GM12878 (cell line): ENCODE measurements at regions not wholly inside any gene's neighbourhood (a gene's known extent, or its start where the extent isn't known, plus 50 kb on each side); places are given as distances from the start of the nearest gene placed in this dataset.

ENCODE experiments used
- ATAC-seq: fragments of 200-7000 bp; cut with Tn5 transposase; 3 replicates; pipeline ENCODE4 v1.9.1; 2020; ENCODE audit warnings: mild to moderate bottlenecking, moderate library complexity
- BruUV-seq: library from RNA; stranded (reverse); fragments of 400-500 nt; replicated peaks from 2 replicates; lab custom pipeline; 2021; lab: Mats Ljungman, UMichigan
- CTCF ChIA-PET: fragments of 300-600 bp; sonication (Branson Sonifier 250); formaldehyde crosslinking; extraction: SDS; loops from one replicate; lab custom pipeline; 2021; ENCODE audit warnings: inconsistent platforms; lab: Yijun Ruan, JAX
- POLR2A ChIA-PET: fragments of 350-600 bp; formaldehyde crosslinking; extraction: SDS; loops from one replicate; lab custom pipeline; 2021; ENCODE audit warnings: inconsistent platforms; lab: Charles Lee
- RAD21 ChIA-PET: fragments of 300-600 bp; sonication (Branson Sonifier 250); formaldehyde crosslinking; loops from one replicate; lab custom pipeline; 2023; ENCODE audit warnings: antibody characterized with exemption; ENCODE audit not compliant: unreplicated experiment; lab: Charles Lee
- SMC1A ChIA-PET: fragments of 300-600 bp; sonication (Branson Sonifier 250); formaldehyde crosslinking; loops from one replicate; lab custom pipeline; 2023; ENCODE audit not compliant: unreplicated experiment, uncharacterized antibody; lab: Charles Lee
- DNase-seq: peaks from one replicate; pipeline ENCODE4 v3.0.0-alpha.2; 2011; ENCODE audit warnings: low read depth, low spot score
- FAIRE-seq: peaks from 3 replicates; lab custom pipeline; 2011; peaks lifted over from hg19 to GRCh38; lab: Jason Lieb, UNC
- H2AFZ ChIP-seq: 2 replicates; pipeline ENCODE4 v1.6.0; 2011; ENCODE audit warnings: low read depth, low read length, control low read depth; ENCODE audit not compliant: control insufficient read depth
- H3K27ac ChIP-seq: 2 replicates; pipeline ENCODE4 v1.5.1; 2011; ENCODE audit warnings: control low read depth; ENCODE audit not compliant: control insufficient read depth, insufficient read depth
- H3K27me3 ChIP-seq, 2 experiments: replicated peaks in 1 of 2; 2 replicates each; pipeline versions ENCODE4 v1.6.0 to v1.6.1; 2011; ENCODE audit warnings: low read length in 1 of 2; ENCODE audit not compliant: control insufficient read depth in 2 of 2, insufficient read depth in 2 of 2
- H3K36me3 ChIP-seq, 2 experiments: 2 replicates each; pipeline ENCODE4 v1.5.1; 2011; ENCODE audit warnings: low read length in 1 of 2; ENCODE audit not compliant: control insufficient read depth in 2 of 2, insufficient read depth in 2 of 2
- H3K4me1 ChIP-seq: 2 replicates; pipeline ENCODE4 v1.6.1; 2011; ENCODE audit warnings: mild to moderate bottlenecking, low read length, moderate library complexity, mixed read lengths; ENCODE audit not compliant: control insufficient read depth, insufficient read depth
- H3K4me2 ChIP-seq: 2 replicates; pipeline ENCODE4 v1.6.0; 2011; ENCODE audit warnings: control low read depth; ENCODE audit not compliant: control insufficient read depth, insufficient read depth
- H3K4me3 ChIP-seq: fragments of 200-600 bp; sonication (generic); 2 replicates; pipeline ENCODE4 v1.5.1; 2016
- H3K79me2 ChIP-seq: 2 replicates; pipeline ENCODE4 v1.6.0; 2011; ENCODE audit warnings: low read length; ENCODE audit not compliant: control insufficient read depth, insufficient read depth
- H3K9ac ChIP-seq: 2 replicates; pipeline ENCODE4 v1.8.0; 2011; ENCODE audit warnings: low read length, control low read depth, mixed read lengths; ENCODE audit not compliant: control insufficient read depth, insufficient read depth
- H3K9me3 ChIP-seq: replicated peaks from 3 replicates; pipeline ENCODE4 v1.5.1; 2011; ENCODE audit warnings: mild to moderate bottlenecking, low read length; ENCODE audit not compliant: control insufficient read depth, insufficient read depth
- H4K20me1 ChIP-seq: 2 replicates; pipeline ENCODE4 v1.6.0; 2011; ENCODE audit not compliant: control insufficient read depth, insufficient read depth
- ASH2L ChIP-seq: fragments of 300-600, 200-600 bp; sonication (generic); IDR thresholded peaks from 2 replicates; pipeline ENCODE4 v1.6.1; 2017; ENCODE audit warnings: low read depth, mild to moderate bottlenecking, borderline replicate concordance
- NFYB ChIP-seq: IDR thresholded peaks from 2 replicates; pipeline ENCODE4 v1.6.1; 2011; ENCODE audit warnings: low read depth, mild to moderate bottlenecking, low read length, improper control_type of control experiment, moderate library complexity; ENCODE audit not compliant: insufficient read depth
- PAX5 ChIP-seq: IDR thresholded peaks from 2 replicates; pipeline ENCODE4 v1.6.1; 2011; ENCODE audit warnings: low read depth, low read length, borderline replicate concordance
- PBX3 ChIP-seq: IDR thresholded peaks from 2 replicates; pipeline ENCODE4 v1.6.1; 2011; ENCODE audit warnings: mild to moderate bottlenecking, low read depth, low read length, moderate library complexity; ENCODE audit not compliant: insufficient replicate concordance
- RCOR1 ChIP-seq: conservative IDR thresholded peaks from 2 replicates; pipeline ENCODE4 v1.6.1; 2012; ENCODE audit warnings: low read depth, low read length, improper control_type of control experiment
- ZBTB33 ChIP-seq: fragments of 450-650 bp; IDR thresholded peaks from 2 replicates; pipeline ENCODE4 v1.6.1; 2017; ENCODE audit warnings: mild to moderate bottlenecking
- ZNF274 ChIP-seq: IDR thresholded peaks from one replicate; pipeline ENCODE4 v1.8.0; 2011; ENCODE audit not compliant: insufficient read length, insufficient read depth
- WGBS: methylation state at CpG from one replicate; pipeline ENCODE4 v1.1.6; 2016; ENCODE audit warnings: low lambda C conversion rate; ENCODE audit not compliant: insufficient replicate concordance, insufficient coverage; ENCODE audit errors: missing lambda C conversion rate; 5-methylcytosine and 5-hydroxymethylcytosine counted together
- in situ Hi-C: fragments of 300-500 bp; cut with MboI; formaldehyde crosslinking; loops from 9 replicates; pipeline ENCODE4 v1.14.3; 2018; ENCODE audit warnings: mixed read lengths
- intact Hi-C: fragments of 100-400 bp; cut with micrococcal nuclease; formaldehyde crosslinking; loops from one replicate; pipeline ENCODE4 v1.14.2; 2022; ENCODE audit not compliant: unreplicated experiment
- TF ChIP-seq, protein P1 (sequence below): IDR thresholded peaks from 2 replicates; pipeline ENCODE4 v1.6.1; 2012; ENCODE audit warnings: low read depth, low read length, improper control_type of control experiment

- H3K4me3 ChIP-seq, result no peak overlapping the region
- DNase-seq (no peak), FAIRE-seq (no peak), ATAC-seq (no peak)
- no peaks in the 10 kb centered on the region for H3K79me2 ChIP-seq
- no TSS peak for BruUV-seq
- no peaks in the 10 kb centered on the region for H3K36me3 ChIP-seq
- intact Hi-C loops (no loop called here), in situ Hi-C loops (loop anchor here (25.0 kb wide), 1 partner anchor 97 kb away; no protein-coding TSS in a partner anchor)
- no peaks in the 10 kb centered on the region for H3K4me1 ChIP-seq
- ChIA-PET RAD21 (no interaction called here), POLR2A (no interaction called here), SMC1A (no interaction called here), CTCF (no interaction called here)
- H2AFZ ChIP-seq, result no peak overlapping the region
- no peaks in the 10 kb centered on the region for H3K9me3 ChIP-seq
- no peak overlapping the region for H3K27ac ChIP-seq
- H3K27me3 ChIP-seq, result no peaks in the 10 kb centered on the region
- H3K4me2 ChIP-seq, result no peak overlapping the region
- 63% methylated on average over 3 of the region's 3 CpGs for WGBS
- no peaks in the 10 kb centered on the region for H4K20me1 ChIP-seq
- TF ChIP-seq, protein P1, sequence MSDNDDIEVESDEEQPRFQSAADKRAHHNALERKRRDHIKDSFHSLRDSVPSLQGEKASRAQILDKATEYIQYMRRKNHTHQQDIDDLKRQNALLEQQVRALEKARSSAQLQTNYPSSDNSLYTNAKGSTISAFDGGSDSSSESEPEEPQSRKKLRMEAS, result no peak
- TF ChIP-seq PBX3 (no peak), NFYB (no peak), PAX5 (no peak), RCOR1 (no peak)
- no peak overlapping the region for H3K9ac ChIP-seq
Measured at GRCh38 chr21:27840262-27840661, 873.4 kb upstream of the ADAMTS5 start.

- Histone ChIP-seq H3K4me2 (no peak overlapping the region), H3K79me2 (no peaks in the 10 kb centered on the region), H4K20me1 (no peaks in the 10 kb centered on the region), H2AFZ (no peak overlapping the region), H3K4me1 (no peaks in the 10 kb centered on the region), H3K9ac (no peak overlapping the region), H3K4me3 (no peak overlapping the region), H3K9me3 (no peaks in the 10 kb centered on the region), H3K27me3 (no peaks in the 10 kb centered on the region), H3K27ac (no peak overlapping the region), H3K36me3 (no peaks in the 10 kb centered on the region)
- ATAC-seq, result no peak
- SMC1A ChIA-PET, result no interaction called here
- WGBS, result 19% methylated on average over 3 of the region's 3 CpGs
- POLR2A ChIA-PET, result no interaction called here
- DNase-seq, result no peak
- intact Hi-C loops (no loop called here), in situ Hi-C loops (loop anchor here (25.0 kb wide), 1 partner anchor 98 kb away; no protein-coding TSS in a partner anchor)
- RAD21 ChIA-PET, result no interaction called here
- no peak for TF ChIP-seq ASH2L
- TF ChIP-seq ZBTB33, result no peak
- no peak for TF ChIP-seq ZNF274
- FAIRE-seq, result no peak
- CTCF ChIA-PET, result no interaction called here
- no TSS peak for BruUV-seq
Measured at GRCh38 chr21:27839512-27840115, 872.7 kb upstream of the ADAMTS5 start.
